ENCODE measurements at regions not wholly inside any gene's neighbourhood (a gene's known extent, or its start where the extent isn't known, plus 50 kb on each side); places are given as distances from the start of the nearest gene placed in this dataset.
"Not testable (repeated sequence)": the region's sequence is repeated elsewhere in the genome, so short reads cannot be mapped to it uniquely, and the experiment has no call there.

DNA sequence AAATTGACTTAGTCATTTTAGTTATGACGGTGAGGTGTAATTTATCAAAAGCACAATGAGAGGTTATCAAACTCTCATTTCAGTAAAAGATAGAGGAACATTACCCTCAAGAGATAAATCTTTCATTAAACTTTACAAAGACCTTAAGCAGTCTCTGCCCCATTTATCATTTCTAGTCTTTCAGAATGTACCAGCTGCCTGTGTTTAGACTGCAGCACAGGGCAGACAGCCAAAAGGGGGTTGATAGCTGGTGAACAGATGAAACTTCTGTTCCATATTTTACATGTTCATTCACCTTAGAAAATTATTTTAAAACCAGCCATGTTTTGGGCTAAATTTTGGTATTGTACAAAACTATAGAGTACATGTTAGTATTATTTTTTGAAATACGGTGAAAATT is 514.6 kb upstream of the CNTN3 start:
- DNase-seq = no peak

DNA sequence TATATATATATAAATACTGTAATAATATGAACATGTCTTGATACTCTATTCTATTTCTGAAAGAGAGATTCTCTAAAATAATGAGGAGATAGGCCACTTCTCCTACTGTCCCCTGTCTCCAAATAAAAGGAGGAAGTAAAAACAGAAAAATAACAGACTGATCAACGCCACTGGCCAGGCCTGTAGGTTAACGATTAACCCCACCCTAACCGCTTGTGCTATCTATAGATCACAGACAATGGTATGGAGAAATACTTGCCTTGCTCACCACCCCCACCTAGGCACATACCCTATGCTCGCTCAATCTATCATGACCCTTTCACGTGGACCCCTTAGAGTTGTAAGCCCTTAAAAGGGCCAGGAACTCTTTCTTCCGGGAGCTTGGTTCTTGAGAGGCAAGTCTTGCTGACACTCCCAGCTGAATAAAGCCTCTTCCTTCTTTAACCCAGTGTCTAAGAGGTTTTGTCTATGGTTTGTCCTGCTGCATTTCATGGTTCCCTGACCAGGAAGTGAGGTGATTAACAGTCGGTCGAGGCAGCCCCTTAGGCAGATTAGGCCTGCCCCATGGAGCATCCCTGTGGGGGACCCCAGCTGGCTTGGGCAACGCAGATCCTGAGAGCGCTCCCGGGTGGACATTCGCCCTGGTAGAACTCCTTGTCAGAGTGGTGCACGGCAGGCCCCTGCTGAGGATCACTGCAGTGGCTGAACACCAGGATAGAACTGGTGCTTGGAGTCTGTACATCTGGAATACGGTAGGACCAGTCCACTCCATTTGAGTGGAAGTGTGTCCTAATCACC is 521.8 kb upstream of the CNTN3 start:
- DNase-seq = no peak

DNA sequence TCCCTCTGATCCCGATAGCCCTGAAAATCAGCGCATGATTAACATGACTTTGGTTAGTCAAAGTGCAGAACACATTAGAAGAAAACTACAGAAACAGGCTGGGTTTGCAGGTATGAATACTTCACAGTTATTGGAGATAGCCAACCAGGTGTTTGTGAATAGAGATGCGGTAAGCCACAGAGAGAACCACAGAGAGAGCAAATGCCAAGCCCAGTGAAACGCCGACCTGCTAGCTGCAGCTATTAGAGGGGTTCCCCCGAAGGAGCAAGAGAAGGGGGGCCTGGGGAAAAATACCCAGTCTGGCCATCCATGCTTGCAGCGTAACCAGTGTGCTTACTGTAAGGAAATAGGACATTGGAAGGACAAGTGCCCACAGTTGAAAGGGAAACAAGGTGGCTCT is 523.9 kb upstream of the CNTN3 start:
- DNase-seq = no peak

DNA sequence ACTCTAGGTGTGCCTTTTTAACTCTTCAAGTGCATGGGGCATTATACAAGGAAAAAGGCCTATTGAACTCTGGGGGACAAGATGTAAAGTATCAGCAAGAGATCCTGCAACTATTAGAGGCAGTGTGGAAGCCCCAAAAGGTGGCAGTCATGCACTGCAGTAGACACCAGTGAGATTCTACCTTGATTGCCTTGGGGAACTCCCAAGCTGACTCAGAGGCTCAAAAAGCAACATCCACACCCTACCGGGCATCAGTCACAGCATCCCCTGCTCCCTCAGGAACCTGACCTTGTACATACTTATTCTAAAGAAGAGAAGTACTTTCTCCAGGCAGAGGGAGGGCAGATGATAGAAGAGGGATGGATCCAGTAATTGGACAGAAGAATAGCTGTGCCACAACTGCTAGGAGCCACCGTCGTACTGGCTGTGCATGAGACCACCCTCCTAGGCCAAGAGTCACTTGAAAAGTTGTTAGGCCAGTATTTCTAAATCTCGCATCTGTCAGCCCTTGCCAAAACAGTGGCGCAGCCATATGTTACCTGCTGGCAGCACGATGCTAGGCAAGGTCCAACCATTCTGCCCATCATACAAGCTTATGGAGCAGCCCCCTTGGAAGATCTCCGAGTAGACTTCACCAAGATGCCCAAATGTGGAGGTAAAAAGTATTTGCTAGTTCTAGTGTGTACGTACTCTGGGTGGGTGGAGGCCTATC is 523.1 kb upstream of the FRG2C start:
- DNase-seq = no peak

DNA sequence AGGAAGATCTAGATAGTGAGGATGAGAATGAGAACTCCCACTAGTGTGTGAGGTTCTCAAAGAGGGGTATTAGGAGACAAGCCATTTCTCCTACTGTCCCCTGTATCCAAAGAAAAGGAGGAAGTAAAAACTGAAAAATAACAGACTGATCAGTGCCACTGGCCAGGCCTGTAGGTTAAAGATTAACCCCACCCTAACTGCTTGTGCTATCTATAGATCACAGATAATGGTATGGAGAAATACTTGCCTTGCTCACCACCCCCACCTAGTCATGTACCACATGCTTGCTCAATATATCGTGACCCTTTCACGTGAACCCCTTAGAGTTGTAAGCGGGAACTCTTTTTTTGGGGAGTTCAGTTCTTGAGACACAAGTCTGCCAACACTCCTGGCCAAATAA is 519.7 kb upstream of the FRG2C start:
- DNase-seq = no peak

DNA sequence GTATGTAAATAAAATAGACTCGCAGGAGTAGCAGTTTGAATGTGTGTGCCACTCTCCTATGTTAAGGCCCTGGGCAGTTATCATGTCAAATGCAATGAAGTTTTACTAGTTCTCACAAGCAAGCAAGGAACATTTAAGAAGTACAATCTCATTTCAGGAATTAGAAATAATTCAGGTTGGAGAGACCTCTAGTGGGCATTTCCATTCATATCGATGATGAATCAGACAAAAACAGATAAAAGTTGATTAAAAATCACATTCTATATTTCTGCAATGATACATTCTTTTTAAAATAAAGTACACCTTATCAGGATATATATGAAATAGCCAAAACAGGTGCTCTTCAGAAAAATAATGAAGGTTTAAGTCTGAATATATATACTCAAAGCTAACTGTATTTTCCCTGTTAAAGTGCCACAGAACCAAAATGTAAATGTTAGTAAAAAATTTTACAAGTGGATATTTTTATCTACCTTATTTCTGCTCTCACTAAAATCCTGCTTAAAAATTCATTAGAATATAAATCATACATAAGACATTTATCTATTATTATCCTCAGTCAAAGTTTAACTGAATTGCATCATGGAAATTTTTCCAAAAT is 492.4 kb upstream of the FRG2C start:
- no peak for DNase-seq

DNA sequence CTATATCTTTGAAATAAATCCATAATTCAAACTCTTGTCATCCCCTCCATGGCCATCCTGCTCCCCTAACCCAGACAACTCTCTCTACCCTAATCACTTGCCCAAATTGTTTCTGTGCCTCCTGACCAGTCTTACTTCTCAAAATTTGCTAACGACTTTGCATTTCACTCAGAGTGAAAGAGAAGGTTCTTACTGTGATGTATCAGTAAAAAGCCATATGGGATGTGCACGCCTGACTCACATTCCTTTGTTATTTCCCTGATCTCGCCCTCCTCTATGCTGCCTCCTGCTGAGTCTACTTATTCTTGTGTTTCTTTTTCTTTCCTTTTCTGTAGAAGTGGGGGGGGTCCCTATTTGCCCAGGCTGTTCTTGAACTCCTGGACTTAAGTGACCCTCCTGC is 487.2 kb upstream of the FRG2C start:
- DNase-seq = no peak

DNA sequence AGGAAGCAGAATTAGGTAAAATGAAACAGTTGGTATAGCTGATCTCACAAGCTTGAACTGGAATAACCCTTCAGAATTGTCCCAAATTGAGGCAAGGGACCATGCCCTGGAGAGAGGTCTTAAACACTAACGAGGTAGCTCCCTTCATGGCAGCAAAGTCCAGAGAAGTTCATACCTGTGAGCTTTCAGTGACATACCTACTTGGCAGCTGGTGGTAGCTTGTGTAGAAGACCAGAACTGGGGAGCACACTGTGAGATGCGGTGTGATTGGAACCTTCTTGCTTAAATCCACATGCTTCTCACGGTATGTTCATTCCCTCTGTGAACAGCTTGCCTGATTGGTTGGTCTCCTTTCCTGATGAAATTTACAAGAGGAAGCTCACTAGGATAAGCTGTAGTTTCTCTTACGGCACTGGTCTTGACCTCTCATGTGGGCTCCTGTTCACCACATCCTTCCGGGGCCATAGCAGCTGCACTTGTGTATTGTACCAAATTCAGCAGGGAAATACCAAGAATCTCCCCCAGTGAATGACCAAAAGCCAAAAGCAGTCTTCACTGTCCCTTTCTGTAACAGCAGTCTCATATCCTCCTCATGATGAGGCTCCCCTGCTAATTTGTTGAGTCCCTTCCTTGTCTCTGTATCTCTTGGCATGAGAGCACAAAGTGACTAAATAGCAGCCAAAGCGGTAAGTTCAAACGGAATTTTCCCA is 483.7 kb upstream of the FRG2C start:
- no peak for DNase-seq

DNA sequence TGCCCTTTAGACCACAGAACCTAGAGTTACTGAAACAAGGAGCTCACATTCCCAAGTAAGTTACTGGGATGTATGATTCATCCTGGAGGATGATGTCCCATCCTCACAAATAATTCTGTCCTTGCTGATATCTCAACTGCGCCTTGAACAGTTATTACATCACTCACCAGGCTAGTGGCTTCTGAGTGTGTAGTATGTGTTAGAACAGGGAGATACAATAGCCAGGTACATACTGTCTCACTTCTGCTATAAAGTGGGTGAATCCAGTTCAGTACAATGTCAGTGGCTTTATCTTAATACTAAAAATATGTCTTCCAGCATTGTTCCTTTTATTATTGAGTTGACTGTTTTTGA is 483.2 kb upstream of the FRG2C start:
- DNase-seq = no peak

DNA sequence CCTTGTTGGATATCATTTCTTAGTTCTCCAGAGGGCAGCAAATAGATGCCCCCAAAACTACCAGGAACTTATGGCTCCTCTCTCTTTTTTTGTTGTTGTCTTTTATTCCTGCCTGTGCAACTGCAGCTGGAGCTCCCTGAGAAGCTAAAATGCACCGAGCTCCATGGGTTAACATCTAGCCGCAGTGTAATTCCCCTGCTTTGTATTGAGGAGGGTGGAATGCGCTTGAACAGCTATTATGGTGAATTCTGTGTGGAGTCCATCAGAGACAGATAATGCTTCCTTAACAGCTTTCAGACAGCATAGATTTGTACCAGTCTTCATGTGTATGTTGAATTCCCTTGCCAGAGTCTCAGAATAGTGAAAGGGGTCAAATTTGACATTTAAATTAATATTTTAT is 475.2 kb upstream of the FRG2C start:
- DNase-seq = no peak

DNA sequence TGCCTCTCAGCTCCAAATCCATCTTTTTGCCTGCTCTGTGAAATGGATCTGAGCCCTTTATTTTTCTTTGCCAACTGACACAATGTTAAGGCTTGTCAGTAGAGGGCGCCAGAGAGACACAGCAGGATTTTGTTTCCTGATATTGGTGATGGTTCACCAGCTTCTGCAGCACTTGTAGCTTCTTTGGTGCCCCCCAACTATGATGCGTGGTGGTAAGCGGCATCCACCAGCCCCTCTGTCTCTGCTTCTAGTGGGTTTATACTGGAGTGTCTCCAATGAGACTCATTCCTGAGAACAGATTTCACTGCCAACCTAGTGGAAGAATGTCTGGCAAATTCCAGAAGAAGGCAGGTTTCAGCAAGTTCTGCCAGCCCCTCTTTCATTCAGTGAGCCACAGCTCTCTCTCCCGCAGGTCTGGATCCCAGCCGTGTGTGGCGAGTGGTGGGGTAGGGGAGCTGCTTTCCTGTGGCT is 471.9 kb upstream of the FRG2C start:
- no peak for DNase-seq

DNA sequence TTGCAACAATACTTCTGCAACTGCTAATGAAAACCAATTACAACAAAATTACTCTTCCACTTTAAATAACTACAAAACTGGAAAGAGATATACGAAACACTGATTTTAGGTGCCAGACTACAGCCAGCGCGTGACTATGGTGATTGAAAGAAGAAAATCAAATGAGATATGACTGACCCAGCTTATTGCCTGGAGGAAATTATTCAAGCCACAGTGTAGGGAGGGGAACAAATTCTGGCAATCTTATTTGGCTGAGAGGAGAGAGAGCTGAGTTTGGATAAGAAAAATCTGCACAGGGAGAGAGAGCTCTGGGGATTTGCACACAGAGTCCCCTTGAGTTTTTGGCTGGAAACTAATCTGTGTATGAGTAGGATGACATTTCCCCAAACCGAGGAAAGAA is 470.3 kb upstream of the FRG2C start:
- no peak for DNase-seq

DNA sequence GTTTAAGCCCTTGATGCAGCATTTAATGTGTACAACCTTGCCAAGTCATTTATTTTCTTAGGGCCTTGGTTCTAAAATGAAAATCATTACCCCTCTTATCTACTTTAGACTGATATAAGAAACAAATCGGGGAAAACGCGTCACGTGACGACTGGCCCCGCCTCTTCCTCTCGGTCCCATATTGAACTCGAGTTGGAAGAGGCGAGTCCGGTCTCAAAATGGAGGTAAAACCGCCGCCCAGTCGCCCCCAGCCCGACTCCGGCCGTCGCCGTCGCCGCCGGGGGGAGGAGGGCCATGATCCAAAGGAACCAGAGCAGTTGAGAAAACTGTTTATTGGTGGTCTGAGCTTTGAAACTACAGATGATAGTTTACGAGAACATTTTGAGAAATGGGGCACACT is 449.8 kb upstream of the FRG2C start:
- not testable (repeated sequence) for DNase-seq

DNA sequence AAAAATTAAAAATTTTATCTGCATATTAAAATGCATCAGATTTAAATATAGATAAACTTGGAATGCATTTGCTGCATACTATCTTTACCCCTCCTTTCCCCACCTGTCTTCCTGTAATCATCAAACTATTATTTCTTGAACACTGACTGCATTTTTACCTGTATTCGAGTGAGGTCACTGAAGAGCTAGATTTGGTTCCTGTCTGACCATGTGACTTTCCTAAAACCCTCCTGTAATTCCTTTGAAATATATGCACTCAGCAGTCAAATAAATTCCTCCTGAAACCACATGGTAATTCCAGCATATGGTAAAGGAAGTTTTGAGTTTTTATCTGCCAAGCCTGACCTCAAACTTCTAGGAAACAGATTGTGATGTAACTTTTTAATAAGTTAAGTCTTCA is 445.6 kb upstream of the FRG2C start:
- no peak for DNase-seq

DNA sequence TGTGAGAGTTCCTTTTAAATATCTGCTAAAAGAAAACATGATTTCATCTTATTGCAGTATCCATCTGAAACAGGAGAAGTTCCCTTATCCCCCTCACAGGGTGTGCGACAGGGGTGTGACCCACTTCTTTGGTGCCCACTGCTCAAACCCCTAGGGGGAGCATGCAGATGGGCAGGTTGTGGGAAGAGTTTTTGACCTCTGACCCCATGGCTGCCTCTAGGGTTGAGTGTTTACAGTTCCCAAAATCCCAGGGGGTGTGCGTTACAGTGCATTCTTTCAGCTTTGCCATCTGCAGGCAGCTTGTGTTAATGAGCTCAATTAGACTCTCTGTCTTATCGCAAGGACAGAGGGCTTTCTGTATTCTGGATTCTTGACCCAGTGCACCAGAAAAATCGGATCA is 443.2 kb upstream of the FRG2C start:
- no peak for DNase-seq

DNA sequence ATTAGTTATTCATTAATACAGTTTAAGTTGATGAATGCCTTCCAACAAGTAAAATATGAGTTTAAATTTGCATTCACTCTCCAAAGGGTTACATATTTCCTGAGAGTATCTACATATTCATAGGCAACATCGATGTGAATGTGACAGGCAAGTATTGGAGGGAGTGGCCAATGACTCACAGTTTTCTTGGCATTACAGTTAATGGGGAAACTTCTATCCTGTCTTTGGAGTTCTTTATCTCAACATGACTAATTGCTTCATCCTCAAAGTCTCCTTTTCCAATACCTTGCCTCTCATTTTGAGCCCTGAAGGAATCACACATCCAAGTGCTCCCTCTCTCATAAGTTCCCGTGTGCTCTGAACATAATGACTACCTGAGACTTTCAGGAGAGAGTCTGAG is 439.7 kb upstream of the FRG2C start:
- no peak for DNase-seq

DNA sequence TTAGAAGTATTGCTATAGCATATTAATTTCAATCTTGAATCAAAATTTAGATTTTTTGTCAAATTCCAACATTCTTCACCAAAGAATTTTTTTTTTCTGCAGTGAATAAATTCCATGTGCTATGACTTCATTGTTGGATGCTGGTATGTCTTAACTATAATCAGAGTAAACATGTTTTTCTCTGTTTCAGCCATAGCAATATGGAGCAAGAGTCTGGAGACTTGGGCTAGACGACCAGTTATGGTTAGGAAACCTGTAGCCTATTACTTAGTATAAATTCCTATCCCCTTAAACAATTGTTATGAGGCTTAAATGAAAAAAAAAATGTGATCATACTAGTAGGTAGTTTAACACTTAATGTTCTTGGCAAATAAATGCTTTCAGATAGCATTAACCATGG is 431.9 kb upstream of the FRG2C start:
- no peak for DNase-seq

DNA sequence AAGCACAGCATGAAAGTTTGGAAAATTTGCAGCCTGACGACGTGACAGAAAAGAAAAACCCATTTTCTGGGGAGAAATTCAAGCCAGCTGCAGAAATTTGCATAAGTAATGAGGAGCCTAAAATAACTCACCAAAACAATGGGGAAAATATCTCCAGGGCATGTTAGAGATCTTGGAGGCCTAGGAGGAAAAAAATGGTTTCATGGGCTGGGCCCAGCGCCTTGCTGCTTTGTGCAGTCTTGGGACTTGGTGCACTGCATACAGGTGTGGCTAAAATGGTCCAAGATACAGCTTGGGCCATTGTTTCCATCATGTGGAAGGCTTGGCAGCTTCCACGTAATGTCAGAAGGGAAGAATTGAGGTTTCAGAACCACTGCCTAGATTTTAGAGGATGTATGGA is 428.5 kb upstream of the FRG2C start:
- DNase-seq = no peak

DNA sequence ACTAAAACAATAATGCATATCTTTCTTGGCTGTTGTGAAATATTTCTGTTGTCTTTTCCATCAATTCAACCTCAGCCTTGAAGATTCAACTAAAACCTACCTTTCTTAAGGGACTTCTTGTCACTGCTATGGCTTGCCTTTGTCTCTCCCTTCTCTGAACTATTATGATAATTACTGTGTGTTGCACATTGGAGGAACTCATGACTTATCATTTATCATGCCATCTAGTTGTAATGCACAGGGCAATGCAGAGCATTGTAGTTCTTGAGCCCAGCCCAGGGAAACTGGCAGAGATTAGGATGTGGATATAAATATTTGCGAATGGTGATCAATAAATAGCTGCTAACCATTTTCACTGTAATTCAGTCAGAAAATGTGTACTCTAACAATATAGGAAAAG is 427.1 kb upstream of the FRG2C start:
- no peak for DNase-seq

DNA sequence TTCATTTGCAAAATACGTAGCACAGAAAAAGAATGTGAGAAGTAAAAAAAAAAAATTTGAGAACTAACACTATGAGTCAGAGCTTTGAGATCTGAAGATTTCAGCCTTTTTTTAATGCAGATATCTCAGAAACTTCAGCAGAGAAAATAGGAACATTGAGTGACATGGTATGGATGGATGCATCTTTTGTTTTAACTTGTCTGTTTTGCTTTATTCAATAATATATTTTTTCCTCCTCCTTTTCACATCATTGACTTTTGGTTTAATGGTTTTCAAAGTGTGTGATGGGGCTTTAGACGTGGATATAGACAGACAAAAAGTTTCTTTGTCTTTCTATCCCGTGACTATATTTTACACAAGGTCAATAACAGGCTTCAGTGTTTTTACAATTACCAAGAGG is 426.7 kb upstream of the FRG2C start:
- DNase-seq = no peak

DNA sequence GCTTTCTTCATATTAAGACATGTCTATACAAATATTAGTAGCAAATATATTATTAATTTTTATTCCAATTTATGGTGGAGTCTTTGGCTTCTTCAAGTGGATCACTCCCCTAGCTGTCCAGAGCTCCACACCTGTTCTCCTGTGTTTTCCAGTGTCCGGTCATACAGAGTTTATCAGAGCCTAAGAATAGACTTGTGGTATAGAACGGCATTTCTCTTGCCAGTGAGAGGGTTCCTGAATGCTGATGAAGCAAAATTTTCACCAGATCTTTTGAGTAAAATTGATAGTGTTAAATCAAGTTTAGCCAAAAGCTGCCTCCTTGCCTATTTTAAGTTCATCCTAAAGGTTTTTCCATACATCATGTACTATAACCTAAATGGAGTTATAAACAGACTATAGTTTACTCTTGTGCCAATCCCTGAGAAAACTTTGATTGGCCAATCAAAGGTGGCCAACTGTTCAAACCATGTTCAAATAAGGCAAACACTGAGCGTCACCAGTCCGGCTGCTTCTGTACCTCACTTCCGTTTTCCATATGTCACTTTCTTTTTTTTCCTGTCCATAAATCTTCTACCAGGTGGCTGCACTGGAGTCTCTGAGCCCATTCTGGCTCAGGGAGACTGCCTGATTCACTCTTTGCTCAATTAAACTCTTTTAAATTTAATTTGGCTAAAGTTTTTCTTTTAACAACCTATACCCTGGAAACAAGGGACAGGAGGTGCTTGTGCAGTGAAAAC is 422.7 kb upstream of the FRG2C start:
- DNase-seq = not testable (repeated sequence)

DNA sequence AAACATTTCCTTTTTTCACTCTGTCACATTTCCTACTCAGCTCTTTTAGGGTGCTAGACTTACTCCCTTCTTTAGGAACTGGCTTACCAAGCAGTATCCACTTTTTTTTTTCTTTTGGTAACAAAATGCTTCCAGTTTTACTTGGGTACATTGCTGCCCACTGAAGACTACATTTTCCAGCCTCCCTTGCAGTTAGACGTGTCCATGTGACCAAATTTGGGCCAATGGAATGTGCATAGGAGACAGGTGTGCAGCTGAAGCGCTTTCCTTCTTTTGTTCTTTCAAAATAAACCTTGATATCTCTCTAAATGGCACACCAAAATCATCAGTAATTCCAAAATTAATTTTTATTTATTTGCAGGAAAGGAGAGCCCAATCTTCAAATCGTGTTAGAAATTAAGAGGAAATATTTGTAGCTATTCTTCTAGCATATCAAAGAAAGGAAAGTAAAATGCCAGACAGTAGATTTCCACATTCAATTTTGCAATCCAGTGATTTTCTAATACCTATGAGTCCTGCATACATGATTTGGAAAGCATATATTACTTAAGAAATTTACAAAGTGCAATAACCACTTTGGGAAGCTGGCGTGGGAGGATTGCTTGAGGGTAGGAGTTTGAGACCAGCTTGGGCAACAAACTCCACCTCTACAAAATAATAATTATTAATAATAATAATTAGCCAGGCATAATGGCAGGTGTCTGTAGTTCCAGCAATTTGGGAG is 422.0 kb upstream of the FRG2C start:
- no peak for DNase-seq
